Liver (tissue), 8 donors: ENCODE measurements at regions not wholly inside any gene's neighbourhood (a gene's known extent, or its start where the extent isn't known, plus 50 kb on each side); places are given as distances from the start of the nearest gene placed in this dataset.

Experiments
- DNase-seq: peaks from one replicate; pipeline ENCODE4 v3.0.0-alpha.2; 2017; ENCODE audit warnings: low spot score
- H3K27ac ChIP-seq, 2 donors: one replicate each; pipeline ENCODE4 v1.7.0; 2013; ENCODE audit warnings: inconsistent platforms in 2 of 2, low read length in 2 of 2, control low read depth in 1 of 2, low read depth in 1 of 2, mild to moderate bottlenecking in 1 of 2
- H3K27me3 ChIP-seq, 4 donors: one replicate each; pipeline versions ENCODE4 v1.6.1 to v1.7.0; 2013; ENCODE audit warnings: low read length in 3 of 4, inconsistent platforms in 1 of 4, mild to moderate bottlenecking in 1 of 4, moderate library complexity in 1 of 4; ENCODE audit not compliant: control insufficient read depth in 4 of 4, insufficient read depth in 4 of 4
- H3K36me3 ChIP-seq, 4 donors: one replicate each; pipeline versions ENCODE4 v1.6.1 to v1.7.0; 2013; ENCODE audit warnings: low read length in 3 of 4, mild to moderate bottlenecking in 3 of 4, low read depth in 1 of 4, moderate library complexity in 1 of 4; ENCODE audit not compliant: control insufficient read depth in 4 of 4, insufficient read depth in 3 of 4
- H3K4me1 ChIP-seq, 4 donors: one replicate each; pipeline versions ENCODE4 v1.6.1 to v1.7.0; 2013; ENCODE audit warnings: low read length in 3 of 4, mild to moderate bottlenecking in 3 of 4, moderate library complexity in 1 of 4; ENCODE audit not compliant: control insufficient read depth in 4 of 4, insufficient read depth in 4 of 4
- H3K4me3 ChIP-seq, 3 donors: one replicate each; pipeline versions ENCODE4 v1.6.1 to v1.7.0; 2013; ENCODE audit warnings: low read length in 3 of 3, control low read depth in 1 of 3, low read depth in 1 of 3, mild to moderate bottlenecking in 1 of 3
- H3K9ac ChIP-seq, 2 donors: one replicate each; pipeline ENCODE4 v1.7.0; 2013; ENCODE audit warnings: low read length in 2 of 2, mild to moderate bottlenecking in 2 of 2, moderate library complexity in 2 of 2, control low read depth in 1 of 2, low read depth in 1 of 2
- H3K9me3 ChIP-seq, 4 donors: one replicate each; pipeline versions ENCODE4 v1.6.1 to v1.7.0; 2013; ENCODE audit warnings: low read length in 3 of 4; ENCODE audit not compliant: control insufficient read depth in 4 of 4
- CTCF ChIP-seq: fragments of 150-350 bp; IDR thresholded peaks from 2 replicates; pipeline ENCODE4 v1.5.1; 2017; ENCODE audit warnings: improper control_type of control experiment, low read depth, low read length; ENCODE audit not compliant: missing input control
- FOXA1 ChIP-seq: IDR thresholded peaks from 2 replicates; pipeline ENCODE4 v1.6.1; 2016; ENCODE audit warnings: antibody characterized with exemption
- FOXA2 ChIP-seq: IDR thresholded peaks from 2 replicates; pipeline ENCODE4 v1.6.1; 2016; ENCODE audit warnings: antibody characterized with exemption
- HNF4A ChIP-seq, 2 donors: conservative IDR thresholded peaks; 2 replicates each; pipeline ENCODE4 v1.6.1; 2016; ENCODE audit warnings: antibody characterized with exemption in 2 of 2, mild to moderate bottlenecking in 2 of 2
- HNF4G ChIP-seq: IDR thresholded peaks from 2 replicates; pipeline ENCODE4 v1.6.1; 2016; ENCODE audit warnings: antibody characterized with exemption
- MAX ChIP-seq: IDR thresholded peaks from 2 replicates; pipeline ENCODE4 v1.6.1; 2016; ENCODE audit warnings: antibody characterized with exemption
- NR2F2 ChIP-seq: IDR thresholded peaks from 2 replicates; pipeline ENCODE4 v1.6.1; 2016; ENCODE audit warnings: antibody characterized with exemption
- RAD21 ChIP-seq, 2 donors: IDR thresholded peaks; 2 replicates each; pipeline ENCODE4 v1.6.1; 2016; ENCODE audit warnings: antibody characterized with exemption in 2 of 2, mild to moderate bottlenecking in 2 of 2
- REST ChIP-seq: IDR thresholded peaks from 2 replicates; pipeline ENCODE4 v1.6.1; 2016; ENCODE audit warnings: antibody characterized with exemption, mild to moderate bottlenecking
- RXRA ChIP-seq, 2 donors: IDR thresholded peaks; 2 replicates each; pipeline ENCODE4 v1.6.1; 2017 to 2018; ENCODE audit warnings: antibody characterized with exemption in 2 of 2, mild to moderate bottlenecking in 1 of 2
- SP1 ChIP-seq: IDR thresholded peaks from 2 replicates; pipeline ENCODE4 v1.6.1; 2018; ENCODE audit warnings: antibody characterized with exemption, mild to moderate bottlenecking
- YY1 ChIP-seq: IDR thresholded peaks from 2 replicates; pipeline ENCODE4 v1.6.1; 2016; ENCODE audit warnings: antibody characterized with exemption, mild to moderate bottlenecking
- WGBS: extraction: QIAGEN DNeasy Blood & Tissue Kit; methylation state at CpG from one replicate; pipeline ENCODE4 v1.1.7; 2013; 5-methylcytosine and 5-hydroxymethylcytosine counted together
- donor health status: healthy.
- donor health status: healthy.
- donor health status: healthy.
- donor health status: healthy.
- donor health status: healthy.

- TF ChIP-seq REST (peak; percentile 79), RXRA (IDR thresholded peaks at IDR 0.05) (peak; percentile 97 to 99), NR2F2 (peak; percentile 85), FOXA1 (peak; percentile 60), YY1 (no peak), HNF4G (peak; percentile 65), HNF4A (conservative IDR thresholded peaks at IDR 0.05) (peak; percentile 80 to 88), FOXA2 (peak; percentile 76), MAX (peak; percentile 80), RAD21 (IDR thresholded peaks at IDR 0.05) (peak; percentile 68)
These were observed 180.0 kb downstream of the USP12 start (continued) for GRCh38 chr13:26991508-26992181.

GRCh38 chr13:26989957-26990713, 181.5 kb downstream of the USP12 start:
- Histone ChIP-seq H3K9me3 (no peaks in the 10 kb centered on the region), H3K27ac (peak overlapping the region in 1 of 2 donors; percentile 3), H3K36me3 (no peaks in the 10 kb centered on the region), H3K27me3 (no peaks in the 10 kb centered on the region), H3K9ac (no peak overlapping the region), H3K4me1 (peaks cover 18 to 63% (median 59%) of the 10 kb centered on the region in 4 donors), H3K4me3 (no peak overlapping the region)
- WGBS, result 78% methylated on average over 16 of the region's 16 CpGs
- no peak for DNase-seq
- TF ChIP-seq NR2F2 (no peak), RAD21 (IDR thresholded peaks at IDR 0.05) (peak in 1 of 2 donors; percentile 4), CTCF (no peak), REST (no peak), SP1 (no peak)
